Natural killer cell (primary cell): ENCODE measurements at regions not wholly inside any gene's neighbourhood (a gene's known extent, or its start where the extent isn't known, plus 50 kb on each side); places are given as distances from the start of the nearest gene placed in this dataset.

Experiments used
- ATAC-seq, 3 donors: fragments of 150-1000 bp in 2 of 3; fragments of 200-7000 bp in 1 of 3; cut with Tn5 transposase; 1 replicate in 1 of 3; 2 replicates in 2 of 3; pipeline ENCODE4 v1.10.0; 2021; ENCODE audit warnings: mild to moderate bottlenecking in 2 of 3, moderate library complexity in 2 of 3
- DNase-seq, 2 donors: peaks; one replicate each; pipeline versions ENCODE4 v3.0.0 to v3.0.0-alpha.2; 2013 to 2021; ENCODE audit warnings: mixed read lengths in 1 of 2
- H3K27ac ChIP-seq: one replicate; pipeline ENCODE4 v1.5.1; 2013; ENCODE audit warnings: mild to moderate bottlenecking, low read length
- H3K27me3 ChIP-seq: one replicate; pipeline ENCODE4 v1.6.1; 2013; ENCODE audit warnings: low read length; ENCODE audit not compliant: control insufficient read depth, insufficient read depth
- H3K36me3 ChIP-seq: one replicate; pipeline ENCODE4 v1.6.1; 2013; ENCODE audit warnings: low read length; ENCODE audit not compliant: control insufficient read depth, insufficient read depth
- H3K4me1 ChIP-seq: one replicate; pipeline ENCODE4 v1.6.1; 2013; ENCODE audit warnings: low read length; ENCODE audit not compliant: control insufficient read depth, insufficient read depth
- H3K4me3 ChIP-seq: one replicate; pipeline ENCODE4 v1.5.1; 2013; ENCODE audit warnings: low read length
- H3K9me3 ChIP-seq: one replicate; pipeline ENCODE4 v1.6.1; 2013; ENCODE audit warnings: low read length; ENCODE audit not compliant: control insufficient read depth, insufficient read depth
- H3K27ac Mint-ChIP-seq, 2 donors: one replicate each; pipeline ENCODE4 v1.8.0; 2022; ENCODE audit warnings: mild to moderate bottlenecking in 2 of 2, mixed read lengths in 2 of 2, moderate library complexity in 1 of 2
- H3K27me3 Mint-ChIP-seq, 2 donors: one replicate each; pipeline ENCODE4 v1.8.0; 2022; ENCODE audit warnings: low read depth in 2 of 2, mixed read lengths in 2 of 2
- H3K36me3 Mint-ChIP-seq: one replicate; pipeline ENCODE4 v1.8.0; 2022; ENCODE audit warnings: mixed read lengths
- H3K4me1 Mint-ChIP-seq, 2 donors: one replicate each; pipeline ENCODE4 v1.8.0; 2022; ENCODE audit warnings: mixed read lengths in 2 of 2
- H3K4me3 Mint-ChIP-seq: one replicate; pipeline ENCODE4 v1.8.0; 2022; ENCODE audit warnings: mild to moderate bottlenecking, moderate library complexity, mixed read lengths
- H3K9me3 Mint-ChIP-seq, 2 donors: one replicate each; pipeline ENCODE4 v1.8.0; 2022; ENCODE audit warnings: mixed read lengths in 2 of 2
- CTCF ChIP-seq: fragments of 200-600 bp; IDR thresholded peaks from one replicate; pipeline ENCODE4 v1.8.0; 2022; ENCODE audit warnings: antibody characterized with exemption
- WGBS: methylation state at CpG from one replicate; pipeline ENCODE4 v1.1.7; 2013; ENCODE audit warnings: missing lambda C conversion rate; ENCODE audit not compliant: insufficient coverage; 5-methylcytosine and 5-hydroxymethylcytosine counted together
- intact Hi-C: fragments of 100-400 bp; cut with micrococcal nuclease; formaldehyde crosslinking; loops from one replicate; pipeline ENCODE4 v1.14.2; 2022

DNA sequence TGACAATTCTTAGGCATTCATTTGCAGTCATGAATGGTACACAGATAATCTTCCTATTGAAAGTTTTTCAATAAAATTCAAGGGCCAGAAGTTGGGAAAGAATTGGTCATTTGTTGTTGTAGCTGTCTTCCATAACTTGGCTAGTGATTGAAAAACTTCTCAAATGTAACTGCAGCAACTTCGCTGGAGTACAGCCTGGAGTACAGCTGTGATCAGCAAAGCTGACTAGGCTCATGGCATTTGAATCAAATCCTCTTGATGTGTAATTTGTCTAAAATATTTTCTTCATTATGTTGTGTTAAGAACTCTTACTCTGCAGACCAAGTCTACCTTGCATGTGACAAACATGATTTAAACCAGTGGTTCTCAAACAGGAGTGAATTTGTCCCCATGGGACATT, 226.5 kb upstream of the STEAP1 start:
- no peaks in the 10 kb centered on the region for H3K4me1 Mint-ChIP-seq
- no peak overlapping the region for H3K4me3 ChIP-seq
- no peak for DNase-seq
- WGBS: 57% methylated on average over 1 of the region's 1 CpG
- ATAC-seq: no peak
- H3K27me3 ChIP-seq: no peaks in the 10 kb centered on the region
- no peak overlapping the region for H3K27ac ChIP-seq
- no peaks in the 10 kb centered on the region for H3K9me3 ChIP-seq
- peaks cover 17 to 18% of the 10 kb centered on the region in 2 donors for H3K9me3 Mint-ChIP-seq
- no peaks in the 10 kb centered on the region for H3K4me1 ChIP-seq
- no peaks in the 10 kb centered on the region for H3K27me3 Mint-ChIP-seq
- peaks cover 4% of the 10 kb centered on the region for H3K36me3 Mint-ChIP-seq
- intact Hi-C loops: no loop called here
- H3K4me3 Mint-ChIP-seq: no peak overlapping the region
- no peak overlapping the region for H3K27ac Mint-ChIP-seq
- H3K36me3 ChIP-seq: no peaks in the 10 kb centered on the region
- no peak for TF ChIP-seq CTCF

DNA sequence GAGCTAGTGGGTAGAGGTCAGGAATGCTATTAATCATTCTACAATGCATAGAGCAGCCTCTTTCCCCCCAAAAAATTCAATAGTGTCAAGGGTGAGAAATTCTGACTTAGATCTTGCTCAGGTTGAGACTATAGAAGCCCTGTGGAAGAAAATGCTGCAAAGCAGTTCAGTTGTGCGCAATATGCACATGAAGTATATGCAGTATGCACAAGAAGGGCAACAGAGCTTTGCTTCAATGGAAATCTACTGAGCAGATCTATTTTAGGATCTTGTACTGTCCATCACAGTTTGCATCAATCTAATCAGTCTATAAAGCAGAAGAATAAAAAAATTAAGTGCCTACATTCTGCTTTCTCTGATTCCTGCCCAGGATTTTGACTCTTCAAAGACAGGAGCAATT, 225.8 kb upstream of the STEAP1 start:
- Mint-ChIP-seq H3K27ac (no peak overlapping the region), H3K9me3 (peaks cover 14 to 16% of the 10 kb centered on the region in 2 donors), H3K4me3 (no peak overlapping the region), H3K36me3 (peaks cover 4% of the 10 kb centered on the region), H3K4me1 (no peaks in the 10 kb centered on the region), H3K27me3 (no peaks in the 10 kb centered on the region)
- H3K27me3 ChIP-seq: no peaks in the 10 kb centered on the region
- no peaks in the 10 kb centered on the region for H3K36me3 ChIP-seq
- no peak overlapping the region for H3K27ac ChIP-seq
- H3K4me1 ChIP-seq: no peaks in the 10 kb centered on the region
- DNase-seq (no peak), ATAC-seq (no peak)
- no peaks in the 10 kb centered on the region for H3K9me3 ChIP-seq
- no peak overlapping the region for H3K4me3 ChIP-seq
- TF ChIP-seq CTCF: no peak
- intact Hi-C loops: no loop called here
- WGBS: 92% methylated on average over 1 of the region's 1 CpG

GRCh38 chr7:89934101-89934500, 220.2 kb upstream of the STEAP1 start:
- H3K27ac Mint-ChIP-seq: no peak overlapping the region
- ATAC-seq (no peak), DNase-seq (no peak)
- H3K36me3 ChIP-seq: no peaks in the 10 kb centered on the region
- H3K4me1 Mint-ChIP-seq: no peaks in the 10 kb centered on the region
- no peaks in the 10 kb centered on the region for H3K36me3 Mint-ChIP-seq
- no peak overlapping the region for H3K4me3 ChIP-seq
- no peak overlapping the region for H3K4me3 Mint-ChIP-seq
- H3K27me3 Mint-ChIP-seq: no peaks in the 10 kb centered on the region
- peaks cover 13% of the 10 kb centered on the region in 2 donors for H3K9me3 Mint-ChIP-seq
- intact Hi-C loops: no loop called here
- no peak for TF ChIP-seq CTCF
- H3K27me3 ChIP-seq: no peaks in the 10 kb centered on the region
- H3K27ac ChIP-seq: no peak overlapping the region
- no peaks in the 10 kb centered on the region for H3K4me1 ChIP-seq
- H3K9me3 ChIP-seq: peaks cover 3% of the 10 kb centered on the region
- 44% methylated on average over 1 of the region's 1 CpG for WGBS

DNA sequence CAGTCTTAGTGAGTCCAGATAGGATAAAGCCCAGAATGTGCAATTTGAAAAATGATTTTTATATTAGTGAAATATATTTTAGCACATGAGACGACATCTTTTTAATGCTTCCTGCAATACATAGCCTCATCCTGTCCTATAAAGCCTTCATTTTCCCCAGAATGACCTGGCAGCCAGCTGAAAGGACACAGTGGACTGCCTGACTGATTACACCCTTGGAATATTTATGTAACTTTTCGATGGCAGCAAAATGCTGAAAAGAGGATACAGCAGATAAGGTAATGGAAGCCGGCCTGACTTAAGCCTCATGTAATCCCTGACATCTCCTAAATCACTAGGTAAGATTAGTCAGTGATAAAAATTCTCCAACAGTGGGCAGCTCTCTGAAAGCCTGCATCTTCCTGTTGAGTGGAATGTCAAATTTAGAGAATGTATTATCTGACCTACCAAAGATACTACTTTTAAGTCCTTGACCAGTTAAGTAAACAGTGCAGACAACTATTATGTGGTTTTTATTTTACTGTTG, 210.7 kb upstream of the STEAP1 start:
- no peak for TF ChIP-seq CTCF
- Mint-ChIP-seq H3K27me3 (no peaks in the 10 kb centered on the region), H3K9me3 (peaks cover 11 to 23% of the 10 kb centered on the region in 2 donors), H3K36me3 (no peaks in the 10 kb centered on the region), H3K4me1 (no peaks in the 10 kb centered on the region), H3K4me3 (no peak overlapping the region), H3K27ac (no peak overlapping the region)
- Histone ChIP-seq H3K9me3 (peaks cover 6% of the 10 kb centered on the region), H3K4me1 (no peaks in the 10 kb centered on the region), H3K27ac (no peak overlapping the region), H3K27me3 (no peaks in the 10 kb centered on the region), H3K36me3 (no peaks in the 10 kb centered on the region), H3K4me3 (no peak overlapping the region)
- intact Hi-C loops: no loop called here
- whole genome bisulfite sequencing: 81% methylated on average over 3 of the region's 3 CpGs
- DNase-seq: no peak
- ATAC-seq: no peak
